Keratinocyte (primary cell): ENCODE measurements at regions not wholly inside any gene's neighbourhood (a gene's known extent, or its start where the extent isn't known, plus 50 kb on each side); places are given as distances from the start of the nearest gene placed in this dataset.

Experiments
- DNase-seq: peaks from one replicate; pipeline ENCODE4 v3.0.0-alpha.2; 2011; ENCODE audit warnings: low read depth, missing footprints, low spot score
- FAIRE-seq: peaks from 2 replicates; lab custom pipeline; 2011; peaks lifted over from hg19 to GRCh38; lab: Jason Lieb, UNC
- H2AFZ ChIP-seq: 2 replicates; pipeline ENCODE4 v1.6.0; 2012; ENCODE audit warnings: low read length, control low read depth, inconsistent platforms; ENCODE audit not compliant: control insufficient read depth
- H3K27ac ChIP-seq: 2 replicates; pipeline ENCODE4 v1.5.1; 2011; ENCODE audit warnings: low read length; ENCODE audit not compliant: control insufficient read depth, insufficient read depth
- H3K27me3 ChIP-seq: 3 replicates; pipeline ENCODE4 v1.6.0; 2011; ENCODE audit warnings: low read length; ENCODE audit not compliant: control insufficient read depth, insufficient read depth; ENCODE audit errors: extremely low read depth
- H3K36me3 ChIP-seq, 2 experiments: 2 replicates in 1 of 2; 3 replicates in 1 of 2; pipeline ENCODE4 v1.5.1; 2011; ENCODE audit warnings: low read length in 2 of 2, mild to moderate bottlenecking in 1 of 2; ENCODE audit not compliant: control insufficient read depth in 2 of 2, insufficient read depth in 2 of 2; ENCODE audit errors: extremely low read depth in 1 of 2
- H3K4me1 ChIP-seq: 3 replicates; pipeline ENCODE4 v1.5.1; 2011; ENCODE audit warnings: low read length; ENCODE audit not compliant: control insufficient read depth, insufficient read depth; ENCODE audit errors: extremely low read depth
- H3K4me2 ChIP-seq: 3 replicates; pipeline ENCODE4 v1.6.0; 2011; ENCODE audit warnings: low read depth, low read length; ENCODE audit not compliant: control insufficient read depth, insufficient read depth; ENCODE audit errors: extremely low read depth
- H3K4me3 ChIP-seq, 3 experiments: fragments of 200-600 bp in 1 of 3; sonication (generic) in 1 of 3; 2 replicates in 2 of 3; 3 replicates in 1 of 3; pipeline ENCODE4 v1.5.1; 2011 to 2016; ENCODE audit warnings: low read length in 3 of 3, mild to moderate bottlenecking in 3 of 3, control low read depth in 2 of 3, inconsistent platforms in 1 of 3, low read depth in 1 of 3, mixed read lengths in 1 of 3, mixed run types in 1 of 3, moderate library complexity in 1 of 3; ENCODE audit not compliant: control insufficient read depth in 2 of 3, insufficient read depth in 2 of 3; ENCODE audit errors: extremely low read depth in 1 of 3
- H3K79me2 ChIP-seq: 2 replicates; pipeline ENCODE4 v1.6.0; 2012; ENCODE audit warnings: low read length; ENCODE audit not compliant: control insufficient read depth, insufficient read depth
- H3K9ac ChIP-seq: 3 replicates; pipeline ENCODE4 v1.6.0; 2011; ENCODE audit warnings: low read length; ENCODE audit not compliant: control insufficient read depth, insufficient read depth; ENCODE audit errors: extremely low read depth
- H3K9me1 ChIP-seq: 3 replicates; pipeline ENCODE4 v1.6.0; 2011; ENCODE audit warnings: low read length; ENCODE audit not compliant: control insufficient read depth, insufficient read depth; ENCODE audit errors: extremely low read depth
- H3K9me3 ChIP-seq: 2 replicates; pipeline ENCODE4 v1.5.1; 2012; ENCODE audit warnings: low read depth, low read length; ENCODE audit not compliant: control insufficient read depth
- H4K20me1 ChIP-seq: 3 replicates; pipeline ENCODE4 v1.6.0; 2011; ENCODE audit warnings: low read length; ENCODE audit not compliant: control insufficient read depth, insufficient read depth; ENCODE audit errors: extremely low read depth
- EZH2 ChIP-seq: IDR thresholded peaks from one replicate; pipeline ENCODE4 v1.6.1; 2012; ENCODE audit warnings: inconsistent platforms, mild to moderate bottlenecking, low read length, moderate library complexity
- dilution Hi-C: fragments of 300-500 bp; cut with MboI; formaldehyde crosslinking; loops from one replicate; pipeline ENCODE4 v1.7.0; 2020; ENCODE audit warnings: low sequenced_read_pairs; ENCODE audit not compliant: extremely low pct_ligation_motif_present
- TF ChIP-seq, protein P1 (sequence below), 3 experiments: IDR thresholded peaks in 1 of 3; conservative IDR thresholded peaks in 1 of 3; optimal IDR thresholded peaks in 1 of 3; 2 replicates in 2 of 3; 3 replicates in 1 of 3; pipeline versions ENCODE3 to v1.5.1; 2011; ENCODE audit warnings: low read length in 3 of 3, mild to moderate bottlenecking in 3 of 3, moderate library complexity in 2 of 3, control low read depth in 1 of 3, inconsistent platforms in 1 of 3; ENCODE audit not compliant: insufficient read depth in 2 of 3; ENCODE audit errors: extremely low read depth in 1 of 3

DNA sequence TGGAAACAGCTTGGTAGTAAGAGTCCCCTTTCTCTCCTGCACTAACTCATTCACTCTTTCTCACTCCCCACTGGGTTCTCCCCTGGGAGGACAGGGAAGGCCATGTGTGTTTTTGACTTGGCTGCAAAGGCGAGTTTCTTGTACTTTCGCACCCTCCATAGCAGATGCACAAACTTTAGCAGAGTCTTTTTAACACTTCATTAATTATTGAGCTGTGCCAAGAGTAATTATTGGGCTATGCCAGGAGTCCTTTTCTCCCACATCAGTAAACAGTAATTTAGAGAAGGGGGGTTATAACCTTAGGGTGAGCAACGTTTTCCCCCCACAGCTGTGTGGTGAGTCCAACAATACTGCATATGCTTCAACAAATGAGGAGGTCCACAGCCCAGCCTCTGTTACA is 224.4 kb upstream of the ATP11B start:
- no peaks in the 10 kb centered on the region for H4K20me1 ChIP-seq
- H3K4me3 ChIP-seq, result no peak overlapping the region
- H3K4me2 ChIP-seq, result no peak overlapping the region
- H3K4me1 ChIP-seq, result no peaks in the 10 kb centered on the region
- no peak overlapping the region for H3K9ac ChIP-seq
- dilution Hi-C loops, result no loop called here
- H3K27ac ChIP-seq, result no peak overlapping the region
- no peaks in the 10 kb centered on the region for H3K36me3 ChIP-seq
- TF ChIP-seq EZH2, result no peak
- TF ChIP-seq, protein P1, sequence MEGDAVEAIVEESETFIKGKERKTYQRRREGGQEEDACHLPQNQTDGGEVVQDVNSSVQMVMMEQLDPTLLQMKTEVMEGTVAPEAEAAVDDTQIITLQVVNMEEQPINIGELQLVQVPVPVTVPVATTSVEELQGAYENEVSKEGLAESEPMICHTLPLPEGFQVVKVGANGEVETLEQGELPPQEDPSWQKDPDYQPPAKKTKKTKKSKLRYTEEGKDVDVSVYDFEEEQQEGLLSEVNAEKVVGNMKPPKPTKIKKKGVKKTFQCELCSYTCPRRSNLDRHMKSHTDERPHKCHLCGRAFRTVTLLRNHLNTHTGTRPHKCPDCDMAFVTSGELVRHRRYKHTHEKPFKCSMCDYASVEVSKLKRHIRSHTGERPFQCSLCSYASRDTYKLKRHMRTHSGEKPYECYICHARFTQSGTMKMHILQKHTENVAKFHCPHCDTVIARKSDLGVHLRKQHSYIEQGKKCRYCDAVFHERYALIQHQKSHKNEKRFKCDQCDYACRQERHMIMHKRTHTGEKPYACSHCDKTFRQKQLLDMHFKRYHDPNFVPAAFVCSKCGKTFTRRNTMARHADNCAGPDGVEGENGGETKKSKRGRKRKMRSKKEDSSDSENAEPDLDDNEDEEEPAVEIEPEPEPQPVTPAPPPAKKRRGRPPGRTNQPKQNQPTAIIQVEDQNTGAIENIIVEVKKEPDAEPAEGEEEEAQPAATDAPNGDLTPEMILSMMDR (optimal IDR thresholded peaks at IDR 0.05 in 1 of 3, IDR thresholded peaks at IDR 0.05 in 1 of 3, conservative IDR thresholded peaks at IDR 0.05 in 1 of 3; ENCODE audit: extremely low read depth in 1 of 3, insufficient read depth in 2 of 3, low read length in 3 of 3), result no peak
- H2AFZ ChIP-seq, result no peak overlapping the region
- H3K27me3 ChIP-seq, result no peaks in the 10 kb centered on the region
- no peaks in the 10 kb centered on the region for H3K9me1 ChIP-seq
- no peak for FAIRE-seq
- no peaks in the 10 kb centered on the region for H3K79me2 ChIP-seq
- no peak for DNase-seq
- no peaks in the 10 kb centered on the region for H3K9me3 ChIP-seq

DNA sequence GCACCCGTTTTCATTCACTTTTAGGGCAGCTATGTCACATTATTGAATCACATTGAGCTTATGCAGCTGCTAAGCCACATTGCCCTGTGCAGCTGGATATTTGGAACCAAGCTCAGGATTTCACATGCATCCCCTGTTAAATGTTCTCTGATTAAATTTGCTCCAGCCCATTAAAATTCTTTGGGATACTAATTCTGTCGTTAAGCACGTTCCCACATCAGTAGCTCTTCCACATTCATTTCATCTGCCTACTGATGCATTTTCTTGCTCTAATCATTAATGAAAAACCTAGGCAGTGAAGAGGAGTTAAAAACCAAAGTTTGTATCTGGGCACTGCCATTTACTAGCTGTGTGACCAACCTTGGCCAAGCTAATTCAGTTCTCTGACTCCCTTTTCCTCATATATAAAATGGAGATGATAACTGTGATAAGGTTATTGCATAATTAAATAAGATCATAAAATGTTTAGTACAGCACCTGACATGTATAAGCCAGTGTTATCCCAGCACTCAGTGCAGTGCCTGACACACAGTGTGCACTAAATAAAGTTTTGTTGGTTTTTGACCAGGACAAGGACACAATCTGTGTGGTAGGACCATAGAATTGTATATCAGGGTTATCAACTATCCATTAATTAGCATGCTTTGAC is 222.2 kb upstream of the ATP11B start:
- H3K36me3 ChIP-seq, result no peaks in the 10 kb centered on the region
- dilution Hi-C loops, result no loop called here
- H3K27ac ChIP-seq, result no peak overlapping the region
- DNase-seq (no peak), FAIRE-seq (no peak)
- H2AFZ ChIP-seq, result no peak overlapping the region
- H4K20me1 ChIP-seq, result no peaks in the 10 kb centered on the region
- no peaks in the 10 kb centered on the region for H3K9me3 ChIP-seq
- H3K9me1 ChIP-seq, result no peaks in the 10 kb centered on the region
- no peaks in the 10 kb centered on the region for H3K27me3 ChIP-seq
- no peak overlapping the region for H3K9ac ChIP-seq
- H3K4me1 ChIP-seq, result no peaks in the 10 kb centered on the region
- no peaks in the 10 kb centered on the region for H3K79me2 ChIP-seq
- H3K4me2 ChIP-seq, result no peak overlapping the region
- no peak overlapping the region for H3K4me3 ChIP-seq
- TF ChIP-seq EZH2, result no peak
- TF ChIP-seq, protein P1 (optimal IDR thresholded peaks at IDR 0.05 in 1 of 3, IDR thresholded peaks at IDR 0.05 in 1 of 3, conservative IDR thresholded peaks at IDR 0.05 in 1 of 3; ENCODE audit: extremely low read depth in 1 of 3, insufficient read depth in 2 of 3, low read length in 3 of 3), result no peak
